ENCODE measurements at regions not wholly inside any gene's neighbourhood (a gene's known extent, or its start where the extent isn't known, plus 50 kb on each side); places are given as distances from the start of the nearest gene placed in this dataset.

DNA sequence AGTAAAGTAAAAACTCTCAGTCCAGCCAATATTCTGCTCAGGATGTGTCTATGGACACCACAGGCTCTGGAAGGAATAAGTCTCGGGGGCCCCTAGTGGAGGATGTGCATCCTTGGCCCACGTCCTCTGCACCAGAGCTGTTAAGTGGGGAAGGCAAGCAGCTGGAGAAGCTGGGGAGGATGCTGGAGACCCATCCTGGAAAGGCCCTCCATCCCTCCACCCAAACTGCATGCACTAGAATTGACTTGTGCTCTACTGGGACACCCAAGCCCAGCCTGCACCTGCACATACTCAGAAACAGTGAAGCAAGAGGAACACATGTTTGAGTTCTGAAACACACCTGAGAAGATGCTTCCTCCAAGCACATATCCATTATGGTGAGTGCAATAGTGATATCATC, 307.8 kb downstream of the TSHZ3 start:
- TF ChIP-seq CTCF (conservative IDR thresholded peaks at IDR 0.05): no peak
- Histone ChIP-seq H4K91ac (ENCODE audit: insufficient read length, low read depth, low read length) (no peak overlapping the region), H2BK12ac (ENCODE audit: insufficient read length, low read depth, low read length) (no peak overlapping the region), H3T11ph (ENCODE audit: low read length) (no peak overlapping the region), H3K4ac (ENCODE audit: low read depth, low read length) (no peak overlapping the region), H2AK5ac (ENCODE audit: insufficient read length, low read length) (no peak overlapping the region), H3K23ac (ENCODE audit: insufficient read length, low read depth, low read length) (no peak overlapping the region), H3K23me2 (ENCODE audit: insufficient read length, low read depth, low read length, poor library complexity, severe bottlenecking) (no peaks in the 10 kb centered on the region), H3K9ac (ENCODE audit: extremely low read depth, insufficient read length, low read length) (no peak overlapping the region), H3K79me2 (ENCODE audit: insufficient read depth, low read length) (no peaks in the 10 kb centered on the region), H4K5ac (ENCODE audit: insufficient read length, low read depth, low read length) (no peak overlapping the region), H3K27ac (ENCODE audit: insufficient read length, low read depth, low read length) (no peak overlapping the region), H2AFZ (ENCODE audit: low read length) (no peak overlapping the region), H3K14ac (ENCODE audit: insufficient read depth, low read length) (no peak overlapping the region), H3K9me3 (ENCODE audit: control insufficient read depth, low read depth, low read length) (no peaks in the 10 kb centered on the region), H3K4me1 (ENCODE audit: insufficient read depth, low read length) (no peaks in the 10 kb centered on the region), H3K18ac (ENCODE audit: insufficient read length, low read depth, low read length) (no peak overlapping the region), H3K27me3 (ENCODE audit: insufficient read depth, low read length) (no peaks in the 10 kb centered on the region), H3K79me1 (ENCODE audit: insufficient read depth, low read depth, low read length, poor library complexity, severe bottlenecking) (no peaks in the 10 kb centered on the region), H2BK5ac (ENCODE audit: insufficient read length, low read length) (no peak overlapping the region), H4K20me1 (ENCODE audit: control insufficient read depth, insufficient read depth, insufficient read length) (no peaks in the 10 kb centered on the region), H2BK20ac (ENCODE audit: low read depth, low read length, poor library complexity, severe bottlenecking) (no peak overlapping the region), H3K4me2 (ENCODE audit: insufficient read depth, insufficient read length, low read length) (no peak overlapping the region), H2BK15ac (ENCODE audit: low read depth, low read length) (no peak overlapping the region), H4K8ac (replicated peaks; ENCODE audit: insufficient read length, low read depth, low read length) (no peak overlapping the region), H2BK120ac (ENCODE audit: low read depth, low read length, poor library complexity, severe bottlenecking) (no peak overlapping the region), H3K56ac (ENCODE audit: insufficient read length, low read depth, low read length) (no peak overlapping the region)
- DNase-seq: no peak
- Mint-ChIP-seq H3K4me1 (no peaks in the 10 kb centered on the region), H3K4me3 (no peak overlapping the region), H3K36me3 (ENCODE audit: insufficient read depth in 1 of 3, low read depth in 3 of 3) (no peaks in the 10 kb centered on the region; a peak in 1 of 7 replicates), H3K27me3 (ENCODE audit: low read depth) (peaks cover 2% of the 10 kb centered on the region; the same call in 1 of the 2 replicates), H3K9me3 (no peaks in the 10 kb centered on the region), H3K27ac (no peak overlapping the region; a peak in 1 of 7 replicates)
- WGBS (ENCODE audit: extremely low coverage, insufficient read length, low lambda C conversion rate): no CpG with 5 or more reads among the region's 2 CpGs

All from H9 (cell line).